Endothelial cell (in vitro differentiated cells): ENCODE measurements at regions not wholly inside any gene's neighbourhood (a gene's known extent, or its start where the extent isn't known, plus 50 kb on each side); places are given as distances from the start of the nearest gene placed in this dataset.

Source experiments
- DNase-seq: peaks from one replicate; pipeline ENCODE4 v3.0.0; 2021; ENCODE audit warnings: low spot score
- H3K27ac Mint-ChIP-seq: one replicate; pipeline ENCODE4 v1.8.0; 2021; ENCODE audit warnings: mixed read lengths, inconsistent platforms; ENCODE audit not compliant: unreplicated experiment
- H3K27me3 Mint-ChIP-seq: one replicate; pipeline ENCODE4 v1.8.0; 2021; ENCODE audit warnings: mild to moderate bottlenecking, moderate library complexity, mixed read lengths, inconsistent platforms; ENCODE audit not compliant: unreplicated experiment
- H3K36me3 Mint-ChIP-seq: one replicate; pipeline ENCODE4 v1.8.0; 2021; ENCODE audit warnings: mild to moderate bottlenecking, low read depth, mixed read lengths, inconsistent platforms; ENCODE audit not compliant: unreplicated experiment
- H3K4me1 Mint-ChIP-seq: one replicate; pipeline ENCODE4 v1.8.0; 2021; ENCODE audit warnings: mild to moderate bottlenecking, mixed read lengths, inconsistent platforms; ENCODE audit not compliant: unreplicated experiment
- H3K4me3 Mint-ChIP-seq: one replicate; pipeline ENCODE4 v1.8.0; 2021; ENCODE audit warnings: mild to moderate bottlenecking, mixed read lengths, inconsistent platforms; ENCODE audit not compliant: unreplicated experiment
- H3K9me3 Mint-ChIP-seq: one replicate; pipeline ENCODE4 v1.8.0; 2021; ENCODE audit warnings: mixed read lengths, inconsistent platforms; ENCODE audit not compliant: unreplicated experiment
- TF ChIP-seq, protein P1 (sequence below): fragments of 200-600 bp; sonication (generic); IDR thresholded peaks from one replicate; pipeline ENCODE4 v1.5.0; 2021; ENCODE audit warnings: antibody characterized with exemption; ENCODE audit not compliant: unreplicated experiment

GRCh38 chr5:15243301-15244020 lies 256.5 kb upstream of the FBXL7 start:
- H3K4me3 Mint-ChIP-seq, result no peak overlapping the region
- TF ChIP-seq, protein P1, sequence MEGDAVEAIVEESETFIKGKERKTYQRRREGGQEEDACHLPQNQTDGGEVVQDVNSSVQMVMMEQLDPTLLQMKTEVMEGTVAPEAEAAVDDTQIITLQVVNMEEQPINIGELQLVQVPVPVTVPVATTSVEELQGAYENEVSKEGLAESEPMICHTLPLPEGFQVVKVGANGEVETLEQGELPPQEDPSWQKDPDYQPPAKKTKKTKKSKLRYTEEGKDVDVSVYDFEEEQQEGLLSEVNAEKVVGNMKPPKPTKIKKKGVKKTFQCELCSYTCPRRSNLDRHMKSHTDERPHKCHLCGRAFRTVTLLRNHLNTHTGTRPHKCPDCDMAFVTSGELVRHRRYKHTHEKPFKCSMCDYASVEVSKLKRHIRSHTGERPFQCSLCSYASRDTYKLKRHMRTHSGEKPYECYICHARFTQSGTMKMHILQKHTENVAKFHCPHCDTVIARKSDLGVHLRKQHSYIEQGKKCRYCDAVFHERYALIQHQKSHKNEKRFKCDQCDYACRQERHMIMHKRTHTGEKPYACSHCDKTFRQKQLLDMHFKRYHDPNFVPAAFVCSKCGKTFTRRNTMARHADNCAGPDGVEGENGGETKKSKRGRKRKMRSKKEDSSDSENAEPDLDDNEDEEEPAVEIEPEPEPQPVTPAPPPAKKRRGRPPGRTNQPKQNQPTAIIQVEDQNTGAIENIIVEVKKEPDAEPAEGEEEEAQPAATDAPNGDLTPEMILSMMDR, result no peak
- H3K36me3 Mint-ChIP-seq, result peaks cover 4% of the 10 kb centered on the region
- no peak overlapping the region for H3K27ac Mint-ChIP-seq
- peaks cover 7% of the 10 kb centered on the region for H3K9me3 Mint-ChIP-seq
- DNase-seq, result no peak
- no peaks in the 10 kb centered on the region for H3K27me3 Mint-ChIP-seq
- no peaks in the 10 kb centered on the region for H3K4me1 Mint-ChIP-seq

- no peak overlapping the region for H3K4me3 Mint-ChIP-seq
- peaks cover 4% of the 10 kb centered on the region for H3K36me3 Mint-ChIP-seq
- TF ChIP-seq, protein P1, result no peak
- H3K9me3 Mint-ChIP-seq, result peaks cover 7% of the 10 kb centered on the region
- no peak for DNase-seq
- H3K27ac Mint-ChIP-seq, result no peak overlapping the region
- no peaks in the 10 kb centered on the region for H3K27me3 Mint-ChIP-seq
- no peaks in the 10 kb centered on the region for H3K4me1 Mint-ChIP-seq
These were observed 258.7 kb upstream of the FBXL7 start for GRCh38 chr5:15241216-15241821.

- H3K27ac Mint-ChIP-seq, result no peak overlapping the region
- peaks cover 7% of the 10 kb centered on the region for H3K9me3 Mint-ChIP-seq
- no peaks in the 10 kb centered on the region for H3K27me3 Mint-ChIP-seq
- peaks cover 4% of the 10 kb centered on the region for H3K36me3 Mint-ChIP-seq
- no peak overlapping the region for H3K4me3 Mint-ChIP-seq
- no peak for DNase-seq
- H3K4me1 Mint-ChIP-seq, result peaks cover 5% of the 10 kb centered on the region
- TF ChIP-seq, protein P1, result no peak
These were observed 262.0 kb upstream of the FBXL7 start for GRCh38 chr5:15238006-15238405.

GRCh38 chr5:15236911-15237508 lies 263.0 kb upstream of the FBXL7 start:
- TF ChIP-seq, protein P1, result no peak
- DNase-seq, result no peak
- Mint-ChIP-seq H3K27me3 (no peaks in the 10 kb centered on the region), H3K4me1 (peaks cover 5% of the 10 kb centered on the region), H3K9me3 (peaks cover 7% of the 10 kb centered on the region), H3K4me3 (no peak overlapping the region), H3K36me3 (peaks cover 4% of the 10 kb centered on the region), H3K27ac (no peak overlapping the region)

DNA sequence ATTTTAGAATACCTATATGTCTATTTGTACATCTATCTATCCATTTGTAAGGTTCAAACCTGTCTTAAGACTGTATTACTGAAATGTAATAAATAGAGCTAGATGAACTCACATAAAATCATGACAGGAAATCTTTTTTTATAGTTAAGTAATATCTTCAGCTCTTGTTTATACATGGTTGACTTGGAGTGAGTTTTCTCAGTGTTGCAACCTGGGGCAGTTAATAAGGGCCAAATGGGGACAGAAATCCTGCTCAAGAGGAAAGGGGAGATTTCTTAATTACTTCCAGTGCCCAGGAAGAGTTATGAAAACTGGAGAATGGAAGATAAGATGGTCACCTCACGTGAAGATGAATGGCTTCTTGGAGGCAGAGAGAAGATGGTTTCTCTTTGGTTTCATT lies 265.1 kb upstream of the FBXL7 start:
- no peak for DNase-seq
- TF ChIP-seq, protein P1, result no peak
- Mint-ChIP-seq H3K27me3 (no peaks in the 10 kb centered on the region), H3K27ac (no peak overlapping the region), H3K9me3 (peaks cover 7% of the 10 kb centered on the region), H3K4me1 (peaks cover 10% of the 10 kb centered on the region), H3K4me3 (no peak overlapping the region), H3K36me3 (peaks cover 3% of the 10 kb centered on the region)
